GM12873 (cell line): ENCODE measurements at regions not wholly inside any gene's neighbourhood (a gene's known extent, or its start where the extent isn't known, plus 50 kb on each side); places are given as distances from the start of the nearest gene placed in this dataset.

Experiments
- CTCF ChIP-seq: IDR thresholded peaks from 2 replicates; pipeline ENCODE4 v1.5.1; 2012; ENCODE audit warnings: low read depth, mild to moderate bottlenecking, moderate library complexity, low read length, control low read depth; ENCODE audit not compliant: insufficient read depth; ENCODE audit errors: missing control alignments

GRCh38 chr2:150319085-150319484 is 168.4 kb downstream of the RND3 start:
- TF ChIP-seq CTCF = no peak

DNA sequence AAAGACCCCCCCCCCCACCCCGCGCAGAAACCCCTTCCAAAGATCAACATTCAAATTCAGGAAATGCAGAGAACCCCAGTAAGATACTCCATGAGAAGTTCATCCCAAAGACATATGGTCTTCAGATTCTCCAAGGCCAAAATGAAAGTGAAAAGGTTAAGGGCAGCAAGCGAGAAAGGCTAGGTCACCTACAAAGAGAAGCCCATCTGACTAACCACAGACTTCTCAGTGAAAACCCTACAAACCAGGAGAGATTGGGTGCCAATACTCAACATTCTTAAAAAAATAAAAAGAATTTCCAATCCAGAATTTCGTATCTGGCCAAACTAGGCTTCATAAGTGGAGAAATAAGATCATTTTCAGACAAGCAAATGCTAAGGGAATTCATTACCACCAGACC is 175.2 kb downstream of the RND3 start:
- TF ChIP-seq CTCF = no peak

- no peak for TF ChIP-seq CTCF
Measured at GRCh38 chr2:150309311-150310080, 178.0 kb downstream of the RND3 start.

GRCh38 chr2:150307258-150307657 is 180.2 kb downstream of the RND3 start:
- TF ChIP-seq CTCF = no peak

GRCh38 chr2:150303281-150303680 is 184.2 kb downstream of the RND3 start:
- TF ChIP-seq CTCF = no peak

GRCh38 chr2:150298571-150299305 is 188.7 kb downstream of the RND3 start:
- TF ChIP-seq CTCF = no peak

DNA sequence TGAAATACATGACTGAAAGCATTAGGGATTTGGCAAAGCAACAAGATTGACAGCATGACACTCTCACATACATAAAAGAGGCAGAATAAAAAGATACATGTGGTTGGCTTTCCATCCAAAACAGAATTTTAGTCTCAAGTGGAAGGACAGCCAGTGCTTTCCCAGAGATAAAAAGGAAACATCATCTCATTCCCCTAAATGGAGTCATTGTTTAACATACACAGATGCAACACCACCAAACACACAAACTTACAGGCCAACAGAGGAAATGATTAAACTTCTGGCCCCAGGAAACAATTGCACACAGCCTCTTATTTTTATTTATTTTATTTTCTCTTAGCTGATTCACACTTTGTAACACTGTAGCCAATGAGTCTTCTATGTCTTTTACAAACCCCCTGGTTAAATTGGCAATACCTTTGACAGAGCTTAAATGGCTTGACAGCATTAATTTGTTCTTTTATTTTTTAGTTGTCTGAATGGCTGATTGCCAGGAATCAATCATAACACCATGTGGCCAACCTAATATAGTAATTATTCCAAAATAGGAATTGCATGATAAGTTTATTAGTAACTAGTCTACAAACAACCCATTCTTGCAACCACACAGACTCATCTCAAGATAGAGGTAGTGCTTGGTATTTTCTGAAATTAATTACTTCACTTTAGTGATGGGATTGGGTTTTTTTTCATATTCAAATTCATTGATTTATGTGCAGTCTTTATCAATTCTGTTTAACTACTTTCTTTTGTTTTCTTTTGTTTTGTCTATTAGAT is 190.5 kb downstream of the RND3 start:
- TF ChIP-seq CTCF = no peak
